LNCAP (cell line): ENCODE measurements at regions not wholly inside any gene's neighbourhood (a gene's known extent, or its start where the extent isn't known, plus 50 kb on each side); places are given as distances from the start of the nearest gene placed in this dataset.

Source experiments
- CTCF ChIP-seq: fragments of 450-650 bp; IDR thresholded peaks from 2 replicates; pipeline ENCODE4 v1.5.1; 2017; ENCODE audit warnings: mild to moderate bottlenecking

DNA sequence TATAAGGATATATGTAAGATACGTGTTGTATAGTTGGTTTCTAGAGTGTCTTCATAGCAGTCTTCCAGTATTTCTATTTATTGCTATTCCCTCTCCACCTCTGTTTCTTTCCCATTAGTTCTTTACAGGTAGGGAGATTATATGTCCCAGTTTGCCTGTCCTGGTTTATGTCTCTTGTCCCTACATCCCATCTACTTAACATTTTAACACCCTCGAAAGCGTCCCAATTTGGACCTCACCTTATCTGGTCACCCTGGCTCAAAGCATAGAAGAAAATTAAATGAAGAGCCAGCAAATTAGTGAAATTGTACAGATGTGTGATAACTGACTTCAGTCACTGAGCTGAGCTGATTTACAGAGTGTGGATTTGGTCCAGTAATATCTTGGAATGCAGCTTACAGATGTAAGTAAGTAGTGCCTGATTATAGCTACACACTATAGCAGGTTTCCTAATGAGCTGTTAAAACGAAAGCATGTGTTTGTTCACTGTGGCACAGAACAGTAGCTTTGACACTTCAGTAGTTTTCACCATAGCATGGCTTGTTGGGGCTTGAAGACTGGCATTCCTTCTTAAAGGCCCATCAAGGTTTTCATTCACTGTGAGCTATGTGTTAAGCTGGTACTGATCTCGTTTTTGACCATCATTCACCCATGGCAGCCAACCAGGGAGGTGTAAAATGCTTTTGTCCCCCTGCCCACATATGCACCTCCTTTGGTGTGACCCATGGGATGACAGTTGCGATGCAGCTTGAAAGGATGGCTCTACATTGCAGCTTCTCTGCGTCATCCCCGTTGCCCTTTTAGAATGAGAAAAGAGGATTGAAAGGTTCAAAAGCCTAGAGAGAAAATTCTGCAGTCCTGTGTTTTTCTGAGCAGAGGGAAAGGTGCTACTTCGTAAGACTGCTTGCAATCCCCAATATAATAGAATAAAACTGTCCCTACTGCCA, 192.1 kb upstream of the DMRT1 start:
- TF ChIP-seq CTCF = no peak

DNA sequence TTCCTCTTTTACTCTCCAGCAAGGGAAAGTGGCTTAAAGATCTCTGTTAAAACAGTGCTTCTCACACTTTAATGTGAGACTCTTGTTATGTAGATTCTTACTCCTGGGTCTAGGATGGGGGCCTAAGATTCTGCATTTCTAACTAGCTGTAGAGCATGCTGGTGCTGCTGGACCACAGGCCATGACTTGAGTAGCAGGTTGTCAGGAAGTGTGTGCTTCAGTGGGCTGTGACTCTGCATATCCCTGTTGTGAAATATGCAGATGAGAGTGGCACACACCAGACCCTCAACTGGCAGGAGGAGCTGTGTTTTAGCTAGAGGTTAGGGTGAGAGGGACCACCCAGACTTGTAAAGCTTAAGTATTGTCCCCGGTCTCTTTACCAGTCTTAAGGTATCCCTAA, 191.1 kb upstream of the DMRT1 start:
- TF ChIP-seq CTCF = no peak

GRCh38 chr9:651371-651770, 190.1 kb upstream of the DMRT1 start:
- no peak for TF ChIP-seq CTCF

DNA sequence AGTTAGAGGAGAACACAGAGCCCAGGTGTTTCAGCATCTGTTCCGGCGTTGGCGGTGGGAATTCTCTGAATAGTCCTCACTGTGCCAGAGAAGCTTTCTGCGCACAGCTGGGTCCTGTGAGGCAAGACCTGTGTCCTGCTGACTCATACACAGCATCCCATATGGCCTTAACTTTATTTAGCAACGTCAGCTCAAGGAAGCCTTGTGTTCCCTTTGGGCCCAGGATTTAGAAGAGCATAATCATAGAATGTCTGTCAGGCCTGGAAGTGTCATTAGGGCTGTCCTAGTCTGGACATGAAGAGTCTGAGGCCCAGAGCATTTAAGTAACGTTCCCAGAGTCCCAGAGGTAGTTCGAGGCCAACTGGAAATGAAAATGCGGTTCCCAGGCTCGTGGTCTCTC, 188.6 kb upstream of the DMRT1 start:
- TF ChIP-seq CTCF = no peak

DNA sequence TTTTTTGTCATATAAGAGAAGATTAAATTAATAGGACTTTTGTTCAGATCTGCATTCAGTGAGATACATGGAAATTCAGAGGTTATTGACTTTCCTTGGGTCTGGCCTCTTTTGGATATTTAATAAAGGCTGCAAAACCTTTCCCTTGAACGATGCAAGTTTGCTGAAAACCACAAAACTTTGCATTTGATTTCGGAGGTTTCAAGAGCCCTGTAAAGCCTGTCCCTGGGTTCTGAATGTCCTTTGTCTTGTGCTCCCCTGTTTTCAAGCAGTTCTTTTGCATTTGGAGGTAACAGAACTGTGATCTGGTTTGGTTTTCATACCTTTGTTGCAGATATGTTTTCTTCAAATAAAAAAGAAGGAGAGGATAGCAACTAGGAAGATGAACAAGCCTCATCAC, 188.1 kb upstream of the DMRT1 start:
- TF ChIP-seq CTCF = no peak

- no peak for TF ChIP-seq CTCF
Observed at GRCh38 chr9:653856-654387, 187.6 kb upstream of the DMRT1 start.

DNA sequence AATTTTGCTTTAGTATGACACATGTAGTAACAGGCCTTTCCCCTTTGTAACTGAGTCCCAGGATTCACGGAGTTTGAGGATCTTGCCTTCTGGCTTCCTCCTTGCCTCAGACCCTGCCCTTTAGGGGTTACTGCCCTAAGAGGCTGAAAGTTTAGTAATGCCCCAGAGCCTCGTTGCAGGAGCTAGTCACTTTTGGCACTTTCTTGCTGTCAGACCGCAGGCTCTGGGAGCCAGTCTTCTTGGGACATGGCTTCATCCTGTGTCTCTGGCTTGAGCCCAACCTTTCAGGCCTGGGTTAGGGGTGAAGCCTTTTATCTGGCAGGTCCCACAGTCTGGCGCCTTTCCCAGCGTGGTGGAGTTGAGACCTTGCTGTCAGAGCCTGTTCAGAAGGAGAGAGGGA, 185.6 kb upstream of the DMRT1 start:
- no peak for TF ChIP-seq CTCF
